Stomach (tissue), 4 donors: ENCODE measurements at regions not wholly inside any gene's neighbourhood (a gene's known extent, or its start where the extent isn't known, plus 50 kb on each side); places are given as distances from the start of the nearest gene placed in this dataset.
"Not testable (repeated sequence)": the region's sequence is repeated elsewhere in the genome, so short reads cannot be mapped to it uniquely, and the experiment has no call there.

Source experiments
- EP300 ChIP-seq: sonication (generic); formaldehyde crosslinking; IDR thresholded peaks from one replicate; pipeline ENCODE4 v1.6.1; 2017; ENCODE audit warnings: antibody characterized with exemption
- POLR2AphosphoS5 ChIP-seq, 3 donors: sonication (generic); formaldehyde crosslinking; IDR thresholded peaks; one replicate each; pipeline ENCODE4 v1.6.1; 2016; ENCODE audit warnings: antibody characterized with exemption in 3 of 3
- TF ChIP-seq, protein P1 (sequence below), 7 experiments: fragments of 450-650 bp in 4 of 7; fragments of 200-600 bp in 3 of 7; sonication (generic) in 3 of 7; IDR thresholded peaks; one replicate each; pipeline ENCODE4 v1.5.1; 2016 to 2019; ENCODE audit warnings: antibody characterized with exemption in 7 of 7, control low read depth in 2 of 7, mild to moderate bottlenecking in 1 of 7

DNA sequence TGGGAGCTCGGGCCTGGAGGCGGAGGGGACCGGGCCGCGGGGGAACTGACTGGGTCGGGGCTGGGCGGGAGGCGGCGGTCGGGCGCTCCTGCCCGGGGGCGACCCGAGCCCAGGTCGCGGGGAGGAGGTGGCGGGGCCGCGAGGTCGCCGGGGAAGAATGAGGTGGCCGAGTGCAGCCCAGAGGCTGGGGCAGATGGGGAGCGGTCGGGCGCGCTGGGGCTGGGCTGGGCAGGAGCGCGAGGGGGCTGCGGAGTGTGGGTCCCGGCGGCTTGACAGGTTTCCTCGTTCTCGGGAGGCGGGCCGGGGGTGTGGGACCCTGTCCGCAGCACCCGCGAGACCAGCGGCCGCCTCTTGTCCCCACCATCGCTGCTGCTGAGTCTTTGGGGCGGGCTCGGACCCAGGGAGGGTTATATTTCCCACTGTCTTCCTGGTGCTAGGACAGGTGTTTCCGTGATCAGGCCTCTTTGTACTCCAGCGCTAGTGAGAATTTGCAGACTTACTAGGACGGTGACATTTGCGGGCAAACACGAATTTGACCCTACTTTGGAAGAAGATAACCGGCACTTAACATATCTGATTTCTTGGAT, 208.4 kb upstream of the ZNF722 start:
- TF ChIP-seq, protein P1, sequence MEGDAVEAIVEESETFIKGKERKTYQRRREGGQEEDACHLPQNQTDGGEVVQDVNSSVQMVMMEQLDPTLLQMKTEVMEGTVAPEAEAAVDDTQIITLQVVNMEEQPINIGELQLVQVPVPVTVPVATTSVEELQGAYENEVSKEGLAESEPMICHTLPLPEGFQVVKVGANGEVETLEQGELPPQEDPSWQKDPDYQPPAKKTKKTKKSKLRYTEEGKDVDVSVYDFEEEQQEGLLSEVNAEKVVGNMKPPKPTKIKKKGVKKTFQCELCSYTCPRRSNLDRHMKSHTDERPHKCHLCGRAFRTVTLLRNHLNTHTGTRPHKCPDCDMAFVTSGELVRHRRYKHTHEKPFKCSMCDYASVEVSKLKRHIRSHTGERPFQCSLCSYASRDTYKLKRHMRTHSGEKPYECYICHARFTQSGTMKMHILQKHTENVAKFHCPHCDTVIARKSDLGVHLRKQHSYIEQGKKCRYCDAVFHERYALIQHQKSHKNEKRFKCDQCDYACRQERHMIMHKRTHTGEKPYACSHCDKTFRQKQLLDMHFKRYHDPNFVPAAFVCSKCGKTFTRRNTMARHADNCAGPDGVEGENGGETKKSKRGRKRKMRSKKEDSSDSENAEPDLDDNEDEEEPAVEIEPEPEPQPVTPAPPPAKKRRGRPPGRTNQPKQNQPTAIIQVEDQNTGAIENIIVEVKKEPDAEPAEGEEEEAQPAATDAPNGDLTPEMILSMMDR (IDR thresholded peaks at IDR 0.05): not testable (repeated sequence)
- not testable (repeated sequence) for TF ChIP-seq EP300; POLR2AphosphoS5 (IDR thresholded peaks at IDR 0.05)
